ENCODE measurements at regions not wholly inside any gene's neighbourhood (a gene's known extent, or its start where the extent isn't known, plus 50 kb on each side); places are given as distances from the start of the nearest gene placed in this dataset.
"Not testable (repeated sequence)": the region's sequence is repeated elsewhere in the genome, so short reads cannot be mapped to it uniquely, and the experiment has no call there.

DNA sequence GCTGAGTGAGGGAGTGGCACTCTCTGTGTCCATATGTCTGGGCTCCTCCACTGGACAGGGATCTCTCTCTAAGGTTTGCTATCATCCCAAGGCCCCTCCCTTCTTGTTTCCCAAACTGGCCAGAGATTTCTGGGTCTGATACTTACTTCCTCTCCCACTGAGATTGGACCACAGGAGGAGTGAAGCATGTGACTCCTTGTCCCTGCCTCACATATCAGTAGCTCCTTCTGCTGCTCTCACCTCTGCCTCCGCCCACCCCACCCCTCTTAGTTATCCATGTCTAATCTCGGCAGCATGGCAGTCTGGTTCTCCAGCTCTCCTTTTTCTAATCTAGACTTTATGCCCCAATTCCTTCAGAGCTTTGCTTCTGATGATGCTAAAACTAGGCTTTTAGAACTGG is 223.1 kb downstream of the RPLP1 start:
- TF ChIP-seq EZH2 (IDR thresholded peaks at IDR 0.05; ENCODE audit: low read depth): no peak
- TF ChIP-seq, protein P1, sequence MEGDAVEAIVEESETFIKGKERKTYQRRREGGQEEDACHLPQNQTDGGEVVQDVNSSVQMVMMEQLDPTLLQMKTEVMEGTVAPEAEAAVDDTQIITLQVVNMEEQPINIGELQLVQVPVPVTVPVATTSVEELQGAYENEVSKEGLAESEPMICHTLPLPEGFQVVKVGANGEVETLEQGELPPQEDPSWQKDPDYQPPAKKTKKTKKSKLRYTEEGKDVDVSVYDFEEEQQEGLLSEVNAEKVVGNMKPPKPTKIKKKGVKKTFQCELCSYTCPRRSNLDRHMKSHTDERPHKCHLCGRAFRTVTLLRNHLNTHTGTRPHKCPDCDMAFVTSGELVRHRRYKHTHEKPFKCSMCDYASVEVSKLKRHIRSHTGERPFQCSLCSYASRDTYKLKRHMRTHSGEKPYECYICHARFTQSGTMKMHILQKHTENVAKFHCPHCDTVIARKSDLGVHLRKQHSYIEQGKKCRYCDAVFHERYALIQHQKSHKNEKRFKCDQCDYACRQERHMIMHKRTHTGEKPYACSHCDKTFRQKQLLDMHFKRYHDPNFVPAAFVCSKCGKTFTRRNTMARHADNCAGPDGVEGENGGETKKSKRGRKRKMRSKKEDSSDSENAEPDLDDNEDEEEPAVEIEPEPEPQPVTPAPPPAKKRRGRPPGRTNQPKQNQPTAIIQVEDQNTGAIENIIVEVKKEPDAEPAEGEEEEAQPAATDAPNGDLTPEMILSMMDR (conservative IDR thresholded peaks at IDR 0.05): no peak
- H3K9me3 ChIP-seq (ENCODE audit: insufficient read depth, low read depth): no peaks in the 10 kb centered on the region
- intact Hi-C loops (cut with micrococcal nuclease; ENCODE audit: unreplicated experiment): no loop called here
- H3K36me3 ChIP-seq (ENCODE audit: low read depth): no peaks in the 10 kb centered on the region
- POLR2A ChIA-PET (ENCODE audit: unreplicated experiment): no interaction called here
- no peak for DNase-seq
- H3K4me2 ChIP-seq: no peak overlapping the region
- H3K4me3 ChIP-seq: no peak overlapping the region
- no peaks in the 10 kb centered on the region for H3F3A ChIP-seq (ENCODE audit: insufficient read depth, low read depth)
- no peaks in the 10 kb centered on the region for H3K9me2 ChIP-seq (ENCODE audit: insufficient read depth)
- H3K27ac ChIP-seq: no peak overlapping the region
- no peaks in the 10 kb centered on the region for H3K4me1 ChIP-seq (replicated peaks; ENCODE audit: insufficient read depth)
- H3K27me3 ChIP-seq (ENCODE audit: insufficient read depth, low read depth): no peaks in the 10 kb centered on the region
- H3K79me2 ChIP-seq (ENCODE audit: low read depth): no peaks in the 10 kb centered on the region
- no TSS peak for BruUV-seq (replicated peaks)
- CTCF ChIA-PET: no interaction called here
- no peaks in the 10 kb centered on the region for H4K20me1 ChIP-seq (ENCODE audit: insufficient read depth)
- no peak overlapping the region for H2AFZ ChIP-seq

DNA sequence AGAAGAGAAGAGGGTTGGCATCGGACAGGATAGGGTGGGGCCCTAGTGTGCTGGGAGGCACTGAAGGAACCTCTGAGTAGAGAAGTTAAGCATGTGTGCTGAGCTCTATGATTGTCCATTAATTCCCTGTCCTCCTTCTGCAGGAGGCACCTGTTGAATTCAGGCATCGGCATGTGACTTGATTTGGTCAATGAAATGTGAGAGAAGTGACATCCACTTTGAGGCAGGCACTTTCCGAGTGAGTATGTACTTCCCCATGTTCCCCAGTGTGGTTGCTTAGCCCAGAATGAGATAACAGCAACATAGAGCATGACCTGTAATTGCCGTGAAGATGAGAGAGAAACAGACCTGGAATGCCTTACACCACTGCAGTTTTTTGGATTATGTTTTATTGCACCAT is 224.8 kb downstream of the RPLP1 start:
- CTCF ChIA-PET: no interaction called here

DNA sequence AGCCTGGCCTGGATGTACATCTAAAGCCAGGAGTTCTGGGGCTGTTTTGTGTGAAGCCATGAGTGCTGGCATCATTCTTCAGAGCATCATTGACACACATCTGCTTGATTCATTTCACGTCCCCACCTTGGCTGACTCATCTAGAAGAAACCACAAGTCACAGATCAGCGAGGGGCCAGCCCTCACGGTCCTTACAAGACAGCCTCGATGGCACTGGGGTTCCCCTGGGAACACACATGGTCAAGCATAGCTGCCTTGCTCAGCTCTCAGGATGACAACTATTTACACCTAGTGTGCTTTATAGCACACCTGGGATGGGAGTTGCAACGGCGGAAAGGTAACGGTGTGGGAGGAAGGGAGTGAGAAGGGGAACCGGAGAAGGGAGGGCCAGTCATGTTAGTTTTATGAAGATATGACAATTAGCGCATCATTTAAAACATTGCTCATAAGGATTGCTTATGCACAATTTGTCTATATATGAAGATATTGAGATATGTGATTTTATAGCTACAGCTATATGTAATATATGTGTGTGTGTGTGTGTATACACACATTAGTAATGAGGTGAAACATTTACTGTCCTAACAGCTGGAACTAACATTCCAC is 227.1 kb downstream of the RPLP1 start:
- ChIA-PET CTCF (no interaction called here), POLR2A (ENCODE audit: unreplicated experiment) (no interaction called here)
- Histone ChIP-seq H3K9me3 (ENCODE audit: insufficient read depth, low read depth) (no peaks in the 10 kb centered on the region), H3K27me3 (ENCODE audit: insufficient read depth, low read depth) (no peaks in the 10 kb centered on the region), H3K4me1 (replicated peaks; ENCODE audit: insufficient read depth) (no peaks in the 10 kb centered on the region), H3F3A (ENCODE audit: insufficient read depth, low read depth) (no peaks in the 10 kb centered on the region), H3K9me2 (ENCODE audit: insufficient read depth) (no peaks in the 10 kb centered on the region), H3K27ac (no peak overlapping the region), H2AFZ (no peak overlapping the region), H3K4me2 (no peak overlapping the region), H4K20me1 (ENCODE audit: insufficient read depth) (no peaks in the 10 kb centered on the region), H3K79me2 (ENCODE audit: low read depth) (no peaks in the 10 kb centered on the region), H3K36me3 (ENCODE audit: low read depth) (no peaks in the 10 kb centered on the region), H3K4me3 (no peak overlapping the region)
- TF ChIP-seq, protein P1 (conservative IDR thresholded peaks at IDR 0.05): no peak
- no peak for TF ChIP-seq EZH2 (IDR thresholded peaks at IDR 0.05; ENCODE audit: low read depth)
- no peak for DNase-seq
- no TSS peak for BruUV-seq (replicated peaks)
- intact Hi-C loops (cut with micrococcal nuclease; ENCODE audit: unreplicated experiment): no loop called here

More for the DNA sequence above, 224.8 kb downstream of the RPLP1 start:
- intact Hi-C loops (cut with micrococcal nuclease; ENCODE audit: unreplicated experiment): no loop called here
- Histone ChIP-seq H3K9me2 (ENCODE audit: insufficient read depth) (no peaks in the 10 kb centered on the region), H3K27ac (no peak overlapping the region), H3K4me2 (no peak overlapping the region), H3K27me3 (ENCODE audit: insufficient read depth, low read depth) (no peaks in the 10 kb centered on the region), H3K4me1 (replicated peaks; ENCODE audit: insufficient read depth) (no peaks in the 10 kb centered on the region), H3K36me3 (ENCODE audit: low read depth) (no peaks in the 10 kb centered on the region), H4K20me1 (ENCODE audit: insufficient read depth) (no peaks in the 10 kb centered on the region), H3K79me2 (ENCODE audit: low read depth) (no peaks in the 10 kb centered on the region), H3F3A (ENCODE audit: insufficient read depth, low read depth) (no peaks in the 10 kb centered on the region), H3K9me3 (ENCODE audit: insufficient read depth, low read depth) (no peaks in the 10 kb centered on the region), H2AFZ (no peak overlapping the region), H3K4me3 (no peak overlapping the region)
- no peak for DNase-seq
- TF ChIP-seq EZH2 (IDR thresholded peaks at IDR 0.05; ENCODE audit: low read depth): no peak
- TF ChIP-seq, protein P1 (conservative IDR thresholded peaks at IDR 0.05): no peak
- POLR2A ChIA-PET (ENCODE audit: unreplicated experiment): no interaction called here
- BruUV-seq (replicated peaks): no TSS peak

DNA sequence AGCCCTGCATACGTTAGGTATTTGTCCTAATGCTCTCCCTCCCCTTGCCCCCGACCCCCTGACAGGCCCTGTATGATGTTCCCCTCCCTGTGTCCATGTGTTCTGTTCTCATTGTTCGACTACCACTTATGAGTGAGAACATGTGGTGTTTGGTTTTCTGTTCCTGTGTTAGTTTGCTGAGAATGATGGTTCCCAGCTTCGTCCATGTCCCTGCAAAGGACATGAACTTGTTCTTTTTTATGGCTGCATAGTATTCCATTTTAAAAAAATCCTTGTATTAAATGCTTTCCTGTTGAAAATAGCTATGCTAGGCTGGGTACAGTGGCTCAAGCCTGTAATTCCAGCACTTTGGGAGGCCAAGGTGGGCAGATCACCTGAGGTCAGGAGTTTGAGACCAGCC is 232.2 kb downstream of the RPLP1 start:
- CTCF ChIA-PET; H3K9me3 ChIP-seq (ENCODE audit: insufficient read depth, low read depth); intact Hi-C loops (cut with micrococcal nuclease; ENCODE audit: unreplicated experiment); H3K27ac ChIP-seq; H3K79me2 ChIP-seq (ENCODE audit: low read depth); H3K36me3 ChIP-seq (ENCODE audit: low read depth); H4K20me1 ChIP-seq (ENCODE audit: insufficient read depth); POLR2A ChIA-PET (ENCODE audit: unreplicated experiment); H3K4me3 ChIP-seq; DNase-seq; H3K27me3 ChIP-seq (ENCODE audit: insufficient read depth, low read depth); H3F3A ChIP-seq (ENCODE audit: insufficient read depth, low read depth); H3K4me1 ChIP-seq (replicated peaks; ENCODE audit: insufficient read depth); H3K9me2 ChIP-seq (ENCODE audit: insufficient read depth); H2AFZ ChIP-seq; H3K4me2 ChIP-seq; BruUV-seq (replicated peaks): not testable (repeated sequence)

Data from PC-9 (cell line).